ENCODE measurements at regions not wholly inside any gene's neighbourhood (a gene's known extent, or its start where the extent isn't known, plus 50 kb on each side); places are given as distances from the start of the nearest gene placed in this dataset.
A peak's percentile ranks its signal among the peaks of the same experiment; 100 is the strongest.

DNA sequence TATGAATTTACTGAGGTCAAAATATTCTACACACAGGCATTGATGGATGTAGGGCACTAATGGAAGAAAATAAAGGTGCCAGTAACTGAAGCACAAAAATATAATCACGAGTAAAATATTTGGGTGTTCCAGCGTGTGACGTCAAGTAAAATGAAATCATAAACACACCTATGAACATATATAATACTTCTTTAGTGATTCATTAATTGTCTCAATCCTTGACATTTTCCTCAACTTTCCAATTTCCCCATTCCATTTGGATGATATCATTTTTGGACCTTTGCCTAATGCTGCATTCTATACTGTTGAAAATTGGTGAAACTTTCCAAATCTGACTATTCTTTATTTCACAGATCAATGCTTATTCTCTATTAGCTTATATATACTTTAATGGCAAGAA lies 649.3 kb downstream of the GALC start:
- DNase-seq (ENCODE audit: low read depth in 4 of 4, low spot score in 2 of 4): no peak

DNA sequence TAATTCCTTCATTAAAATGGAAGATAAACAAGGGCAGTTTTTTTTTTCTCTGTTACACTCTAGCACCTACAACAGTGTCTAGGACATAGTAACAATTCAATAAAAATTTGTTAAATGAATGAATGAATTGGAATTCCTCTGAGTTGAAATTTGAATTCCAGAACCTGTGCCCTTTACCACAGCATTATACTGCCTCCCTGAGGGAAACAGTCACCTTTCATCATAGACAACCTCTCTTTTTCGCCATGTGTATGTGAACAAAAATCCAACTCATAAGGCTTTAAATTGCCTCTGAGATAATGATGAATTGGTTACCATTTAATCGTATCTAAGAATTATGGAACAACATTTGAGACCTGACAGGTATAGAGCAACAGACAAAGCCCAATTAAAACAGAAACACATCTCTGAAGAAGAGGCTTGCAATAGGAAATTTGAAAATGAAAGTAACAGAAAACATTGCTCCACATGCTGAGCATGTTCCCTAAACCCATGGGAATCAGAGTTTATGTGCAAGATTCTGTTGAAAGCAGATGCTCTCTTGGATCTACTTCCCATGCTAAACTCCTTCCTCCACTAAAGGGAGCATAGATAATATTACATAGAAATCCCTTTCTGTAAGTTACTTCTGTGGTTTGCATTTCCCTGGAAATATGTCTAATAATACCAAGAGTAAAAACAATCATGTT lies 657.8 kb downstream of the GALC start:
- no peak for DNase-seq (ENCODE audit: low read depth in 4 of 4, low spot score in 2 of 4)

DNA sequence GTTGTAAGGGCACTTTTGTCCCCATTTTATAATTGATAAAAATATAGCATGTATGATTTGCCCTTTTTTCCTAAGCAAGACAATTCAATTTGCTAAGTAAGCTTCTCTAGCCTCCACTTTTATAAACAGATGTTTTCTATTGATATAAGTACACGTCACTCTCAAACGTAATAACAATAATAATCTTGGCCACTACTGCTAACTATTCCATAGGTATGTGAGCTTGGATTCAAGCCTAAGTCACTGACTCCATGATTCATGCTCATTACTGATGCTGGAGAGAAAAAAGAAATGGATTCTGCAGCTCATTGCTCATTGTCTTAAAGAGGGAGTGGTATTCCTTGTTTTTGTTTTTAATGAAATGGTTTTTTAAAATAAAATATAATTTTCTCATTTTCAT lies 661.0 kb downstream of the GALC start:
- peak in 1 of 4 donors; percentile 15 for DNase-seq (ENCODE audit: low read depth in 4 of 4, low spot score in 2 of 4)

- DNase-seq (ENCODE audit: low read depth in 4 of 4, low spot score in 2 of 4): no peak
Measured at GRCh38 chr14:87325741-87326140, 667.2 kb downstream of the GALC start.

GRCh38 chr14:87323191-87323590 lies 669.8 kb downstream of the GALC start:
- DNase-seq (ENCODE audit: low read depth in 4 of 4, low spot score in 2 of 4): no peak

DNA sequence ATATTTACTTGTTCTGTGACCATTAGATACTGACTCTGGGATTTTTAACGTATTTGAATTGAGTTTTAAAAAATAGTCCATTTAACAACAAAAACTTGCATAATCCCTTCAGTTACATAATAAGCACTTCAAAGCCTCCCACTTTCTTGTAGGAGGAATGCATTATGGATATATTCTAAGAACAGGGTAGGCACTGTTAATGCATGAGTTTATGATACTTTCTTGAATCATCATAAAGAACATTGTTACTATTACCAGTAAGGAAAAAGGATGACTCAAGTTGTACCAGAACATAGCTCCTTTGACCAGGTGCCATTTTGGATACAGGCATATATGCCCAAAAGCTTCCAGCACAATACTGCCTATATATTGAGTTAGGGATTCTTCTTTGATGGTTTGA lies 671.4 kb downstream of the GALC start:
- no peak for DNase-seq (ENCODE audit: low read depth in 4 of 4, low spot score in 2 of 4)

DNA sequence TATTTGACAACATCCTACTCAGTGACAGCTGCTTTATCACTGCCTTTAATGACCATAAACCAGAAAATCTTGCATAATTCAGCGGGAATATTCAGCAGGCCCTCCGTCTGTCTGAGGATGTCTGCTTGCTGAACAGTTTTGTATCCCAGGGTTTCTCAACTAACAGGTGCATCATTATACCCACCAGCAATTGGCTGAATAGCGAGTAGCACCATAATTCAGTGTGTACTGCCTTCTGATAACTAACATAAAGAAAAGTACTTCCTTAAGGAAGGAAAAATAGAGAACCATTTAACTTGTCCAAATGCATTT lies 680.1 kb downstream of the GALC start:
- DNase-seq (ENCODE audit: low read depth in 4 of 4, low spot score in 2 of 4): no peak

GRCh38 chr14:87312169-87312893 lies 680.7 kb downstream of the GALC start:
- DNase-seq (ENCODE audit: low read depth in 4 of 4, low spot score in 2 of 4): no peak

DNA sequence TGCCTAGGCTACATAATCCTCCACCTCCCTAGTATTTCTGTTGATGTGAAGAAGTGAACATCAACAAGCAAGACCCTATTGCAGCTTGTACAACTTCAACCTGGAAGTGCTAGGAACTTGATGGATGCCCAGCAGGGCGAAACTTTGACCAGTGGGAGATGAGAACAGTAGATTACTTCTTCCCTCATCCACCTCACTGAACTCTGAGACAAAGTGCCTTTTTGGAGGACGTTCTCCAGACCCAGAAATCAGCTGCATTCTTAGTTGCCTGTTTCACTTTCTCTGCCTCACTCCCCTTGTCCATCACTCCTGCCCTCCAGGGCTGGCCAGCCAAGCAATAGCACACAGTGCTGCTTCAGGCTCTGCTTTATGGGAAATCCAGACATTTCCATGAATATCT lies 683.4 kb downstream of the GALC start:
- DNase-seq (ENCODE audit: low read depth in 4 of 4, low spot score in 2 of 4): no peak

- no peak for DNase-seq (ENCODE audit: low read depth in 4 of 4, low spot score in 2 of 4)
Measured at GRCh38 chr14:87306409-87307168, 686.4 kb downstream of the GALC start.

- no peak for DNase-seq (ENCODE audit: low read depth in 4 of 4, low spot score in 2 of 4)
Measured at GRCh38 chr14:87305345-87305744, 687.6 kb downstream of the GALC start.

GRCh38 chr14:87304404-87304803 lies 688.6 kb downstream of the GALC start:
- DNase-seq (ENCODE audit: low read depth in 4 of 4, low spot score in 2 of 4): no peak

- DNase-seq (ENCODE audit: low read depth in 4 of 4, low spot score in 2 of 4): no peak
Measured at GRCh38 chr14:87286826-87287225, 706.2 kb downstream of the GALC start.

- no peak for DNase-seq (ENCODE audit: low read depth in 4 of 4, low spot score in 2 of 4)
Measured at GRCh38 chr14:87286191-87286590, 706.8 kb downstream of the GALC start.

DNA sequence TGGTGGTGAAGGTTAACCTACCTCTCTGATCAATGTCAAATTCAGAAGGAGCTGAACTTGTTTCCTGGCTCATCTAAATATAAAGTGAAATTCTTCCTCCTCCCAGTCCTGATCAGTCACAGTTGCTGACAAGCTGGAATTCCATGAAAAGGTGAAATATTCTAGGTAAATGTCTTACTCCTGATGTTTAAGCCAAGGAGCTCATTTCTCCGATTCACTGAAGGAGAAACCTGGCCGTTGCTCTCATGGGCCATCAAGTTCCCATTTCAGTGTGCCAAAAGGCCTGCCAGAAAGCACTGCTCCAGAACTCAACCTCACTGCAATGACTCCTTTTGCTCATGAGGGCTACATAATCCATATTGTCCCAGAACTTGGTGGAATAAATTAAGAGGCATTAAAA lies 707.5 kb downstream of the GALC start:
- no peak for DNase-seq (ENCODE audit: low read depth in 4 of 4, low spot score in 2 of 4)

DNA sequence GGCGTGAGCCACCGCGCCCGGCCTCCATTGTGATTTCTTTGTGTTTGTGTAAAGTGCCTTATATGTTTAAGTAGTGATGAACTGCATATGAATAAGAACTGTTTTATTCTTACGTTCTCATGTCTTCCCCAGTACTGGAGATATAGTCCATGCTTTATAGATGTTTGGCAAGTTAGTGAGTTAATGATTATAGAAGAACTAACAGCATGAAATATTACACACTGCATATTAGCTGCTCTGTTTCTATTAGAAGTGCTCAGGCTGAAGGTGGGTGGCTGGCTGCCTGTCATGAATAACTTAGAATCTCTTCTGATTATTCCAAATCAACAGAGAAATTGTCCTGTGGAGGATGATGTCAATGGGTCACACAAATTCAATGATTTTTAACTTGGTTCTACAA lies 709.4 kb downstream of the GALC start:
- no peak for DNase-seq (ENCODE audit: low read depth in 4 of 4, low spot score in 2 of 4)

- DNase-seq (ENCODE audit: low read depth in 4 of 4, low spot score in 2 of 4): no peak
Measured at GRCh38 chr14:87282266-87282665, 710.7 kb downstream of the GALC start.

DNA sequence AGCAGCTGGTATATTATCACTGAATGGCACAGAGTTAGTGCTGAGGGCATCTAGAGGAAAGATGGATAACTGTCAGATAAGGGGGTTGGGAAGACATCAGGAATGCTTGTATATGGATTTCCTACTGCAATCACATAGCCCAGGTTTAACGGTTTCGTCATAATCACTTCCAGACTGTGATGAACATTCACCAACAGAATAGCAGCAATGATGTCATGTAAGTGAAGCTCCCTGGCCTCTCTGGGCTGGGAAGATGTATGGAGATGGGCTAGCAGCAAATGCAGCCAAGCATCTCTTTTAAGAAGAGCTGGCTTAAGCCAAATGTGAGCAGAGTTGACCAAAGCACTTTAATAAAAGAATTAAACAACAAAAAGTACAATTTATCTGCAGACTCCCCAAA lies 714.6 kb downstream of the GALC start:
- no peak for DNase-seq (ENCODE audit: low read depth in 4 of 4, low spot score in 2 of 4)

GRCh38 chr14:87271331-87271730 lies 721.7 kb downstream of the GALC start:
- no peak for DNase-seq (ENCODE audit: low read depth in 4 of 4, low spot score in 2 of 4)

DNA sequence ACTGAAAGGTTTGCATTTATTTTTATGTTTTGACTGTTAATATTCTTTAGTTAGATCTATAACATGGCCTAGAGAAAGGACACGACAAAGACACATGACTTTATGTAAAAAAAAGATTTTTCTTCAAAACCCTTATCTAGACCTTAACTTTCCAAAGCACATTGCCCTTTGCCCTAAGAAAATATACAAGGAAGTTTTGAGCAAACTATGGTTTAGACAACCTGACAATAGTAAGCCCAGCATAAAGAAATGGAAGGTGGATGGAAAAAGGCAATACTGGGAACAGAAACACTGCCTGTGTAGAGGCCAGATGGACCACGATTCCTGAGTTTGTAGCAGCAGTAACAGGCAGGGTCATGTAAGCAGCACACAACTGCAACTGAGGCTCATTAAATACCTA lies 724.0 kb downstream of the GALC start:
- no peak for DNase-seq (ENCODE audit: low read depth in 4 of 4, low spot score in 2 of 4)

DNA sequence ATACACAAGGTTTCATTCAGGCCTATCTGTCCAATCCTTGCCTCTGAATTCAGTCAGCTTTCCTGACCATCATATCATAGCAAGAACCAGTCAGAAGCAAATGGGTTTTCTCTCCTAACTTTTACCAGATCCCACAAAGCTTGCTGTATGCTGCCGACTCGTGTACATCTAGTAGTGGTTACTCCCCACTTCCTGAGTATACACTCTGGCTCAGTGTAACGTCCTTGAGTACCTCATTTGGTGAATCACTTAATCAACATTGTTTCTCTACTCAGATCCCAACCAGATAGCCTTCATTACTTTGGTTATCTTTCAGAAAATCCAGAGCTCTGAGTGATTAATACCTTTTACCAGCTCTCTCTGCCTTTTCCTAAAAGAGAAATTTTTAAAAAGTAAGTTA lies 728.2 kb downstream of the GALC start:
- no peak for DNase-seq (ENCODE audit: low read depth in 4 of 4, low spot score in 2 of 4)

GRCh38 chr14:87264272-87264785 lies 728.7 kb downstream of the GALC start:
- DNase-seq (ENCODE audit: low read depth in 4 of 4, low spot score in 2 of 4): no peak

Data from left renal cortex interstitium (tissue), 4 donors.